GM18858 (cell line): ENCODE measurements at regions not wholly inside any gene's neighbourhood (a gene's known extent, or its start where the extent isn't known, plus 50 kb on each side); places are given as distances from the start of the nearest gene placed in this dataset.

Source experiments
- ATAC-seq: cut with Tn5 transposase; IDR thresholded peaks from one replicate; pipeline ENCODE4 v1.9.1; 2021; ENCODE audit not compliant: unreplicated experiment

GRCh38 chr18:53756610-53756972 is 467.9 kb downstream of the MBD2 start:
- ATAC-seq = no peak

DNA sequence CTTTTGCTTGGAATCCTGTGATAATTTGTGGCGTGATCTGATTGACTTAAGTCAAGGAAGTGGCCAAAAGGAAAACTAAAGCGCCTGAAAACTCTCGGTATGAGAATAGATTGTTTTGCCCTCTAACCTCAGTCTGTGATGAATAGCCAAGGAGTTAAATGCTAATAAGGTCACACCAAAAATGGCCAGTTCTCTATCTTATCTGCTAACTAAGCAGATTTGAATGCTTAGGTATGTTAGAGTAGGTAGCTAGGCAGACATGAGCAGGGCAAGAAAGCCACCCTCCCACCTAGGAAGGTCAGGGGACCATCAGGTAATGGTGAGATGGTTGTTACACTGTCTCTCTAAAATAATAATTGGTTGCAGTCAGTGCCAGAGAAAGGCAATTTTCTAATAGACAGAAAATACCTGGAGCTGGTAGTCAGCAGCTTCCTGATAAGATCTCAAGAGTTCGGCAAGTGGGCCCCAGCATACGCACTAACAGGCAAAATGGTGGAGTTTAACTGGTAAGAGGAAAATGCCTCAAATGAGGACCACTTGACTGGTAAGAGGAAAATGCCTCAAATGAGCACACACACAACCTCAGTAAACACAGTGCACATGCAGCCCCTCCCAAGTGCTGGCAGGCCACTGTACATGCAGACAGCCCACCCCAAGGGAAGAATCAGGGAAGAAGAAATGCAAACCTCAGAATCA is 468.4 kb downstream of the MBD2 start:
- ATAC-seq = no peak

- ATAC-seq = no peak
These were observed 470.3 kb downstream of the MBD2 start for GRCh38 chr18:53754154-53754553.

- ATAC-seq = no peak
These were observed 470.9 kb downstream of the MBD2 start for GRCh38 chr18:53753601-53754000.

- ATAC-seq = no peak
These were observed 471.6 kb downstream of the MBD2 start for GRCh38 chr18:53752781-53753367.

GRCh38 chr18:53749766-53750165 is 474.7 kb downstream of the MBD2 start:
- no peak for ATAC-seq

- ATAC-seq = no peak
These were observed 476.8 kb downstream of the MBD2 start for GRCh38 chr18:53747663-53748160.

GRCh38 chr18:53747210-53747609 is 477.3 kb downstream of the MBD2 start:
- no peak for ATAC-seq

GRCh38 chr18:53745986-53746385 is 478.5 kb downstream of the MBD2 start:
- ATAC-seq = no peak

DNA sequence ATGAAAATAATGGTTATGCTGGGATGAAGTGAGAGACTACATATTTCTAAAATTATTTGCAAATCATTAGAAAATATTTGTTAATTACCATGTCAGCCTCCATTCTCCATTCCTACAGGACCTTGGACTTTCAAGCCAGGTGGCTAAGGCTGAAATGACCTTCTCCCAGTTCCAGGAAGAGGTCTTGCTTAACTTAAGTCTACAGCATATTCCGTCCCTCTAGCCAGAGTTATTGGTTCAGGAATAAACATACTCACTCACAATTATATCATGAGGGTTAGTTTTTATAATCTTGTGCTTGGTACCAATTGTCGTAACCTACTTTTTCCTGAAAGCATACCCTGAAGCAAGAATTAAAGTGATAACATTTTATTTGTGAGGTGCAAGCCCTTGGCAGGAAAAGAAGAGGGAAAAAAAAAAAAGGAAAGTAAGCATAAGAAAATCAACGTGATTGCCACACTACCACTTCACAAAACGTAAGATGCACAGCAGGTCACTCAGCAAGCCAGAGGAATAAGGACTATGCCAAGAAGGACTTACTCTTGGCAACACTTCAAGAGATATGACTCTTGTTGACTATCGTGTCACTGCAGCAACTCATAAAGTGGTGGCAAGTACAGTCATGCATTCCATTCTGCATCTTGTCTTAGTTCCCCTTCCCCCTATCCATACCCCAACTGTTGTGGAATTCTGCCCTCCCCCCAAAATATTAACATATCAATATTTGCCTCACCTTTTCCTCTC is 479.1 kb downstream of the MBD2 start:
- ATAC-seq = no peak

DNA sequence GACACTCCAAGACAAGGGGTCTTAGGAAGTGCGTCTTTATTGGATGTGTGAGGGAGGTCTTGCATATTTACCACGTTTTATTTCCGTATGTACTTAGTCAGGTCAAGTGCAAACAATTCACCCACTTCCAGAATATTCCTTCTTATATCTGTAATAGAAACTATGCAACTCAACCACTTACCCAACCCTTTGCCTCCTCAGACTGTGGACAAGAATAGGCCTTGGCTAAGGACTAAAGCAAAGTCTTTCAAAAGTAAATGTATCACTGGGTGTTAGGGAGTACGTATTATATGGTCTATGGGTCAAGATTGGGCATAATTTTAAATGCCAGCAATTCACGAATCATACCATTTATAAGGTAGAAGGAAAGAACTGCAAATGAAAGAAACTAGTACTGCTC is 484.8 kb downstream of the MBD2 start:
- ATAC-seq = no peak

DNA sequence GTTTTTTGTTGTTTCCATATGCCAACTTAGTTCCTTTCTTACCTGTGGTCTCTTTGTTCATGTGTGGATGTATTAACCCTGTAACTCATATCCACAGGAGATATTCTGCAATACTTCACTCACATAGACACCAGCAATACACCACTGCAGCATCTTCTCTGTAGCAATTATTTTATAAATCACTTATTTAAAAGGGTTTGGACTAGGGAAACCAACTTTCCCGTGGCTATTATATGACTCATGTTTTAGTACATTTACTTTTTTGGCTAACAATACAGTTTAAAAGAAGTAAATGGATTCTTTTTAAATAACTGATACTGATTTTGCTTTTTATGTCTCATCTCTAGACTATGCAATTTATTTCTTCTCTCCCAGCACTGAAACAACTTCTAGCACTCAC is 488.9 kb downstream of the MBD2 start:
- ATAC-seq = no peak

GRCh38 chr18:53715243-53715853 is 509.1 kb downstream of the MBD2 start:
- ATAC-seq = no peak

- ATAC-seq = no peak
These were observed 514.4 kb downstream of the MBD2 start for GRCh38 chr18:53710080-53710479.

DNA sequence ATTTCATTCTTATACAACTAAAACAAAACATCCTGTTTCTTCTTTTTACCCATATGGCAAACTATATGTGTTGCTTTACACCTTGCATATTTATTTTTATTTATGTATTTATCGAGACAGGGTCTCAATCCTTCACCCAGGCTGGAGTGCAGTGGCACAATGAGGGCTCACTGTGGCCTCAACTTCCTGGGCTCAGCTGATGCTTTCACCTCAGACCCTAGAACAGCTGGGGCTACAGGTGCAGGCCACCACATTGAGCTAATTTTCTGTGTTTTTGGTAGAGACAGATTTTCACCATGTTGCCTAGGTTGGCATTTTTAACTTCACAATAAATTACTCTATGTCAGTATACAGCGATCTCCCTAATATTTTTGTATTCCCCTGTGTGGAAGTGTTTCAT is 522.0 kb downstream of the MBD2 start:
- ATAC-seq = no peak

DNA sequence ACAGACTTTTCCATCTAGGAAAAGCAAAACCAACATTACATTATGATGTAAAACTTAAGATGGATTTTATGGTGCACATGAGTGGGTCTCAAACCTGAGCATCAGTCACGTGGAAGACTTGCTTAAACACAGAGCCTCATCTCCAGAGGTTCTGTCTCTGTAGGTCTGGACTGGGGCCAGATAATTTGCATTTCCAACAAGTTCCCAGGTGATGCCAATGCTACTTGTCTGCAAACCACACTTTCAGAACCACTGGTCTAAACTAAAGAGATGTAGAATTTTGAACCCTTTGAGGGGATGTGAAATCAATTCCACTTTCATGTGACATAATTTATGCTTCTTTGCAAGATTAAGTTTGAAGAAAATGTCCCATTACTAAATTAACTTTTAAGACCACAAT is 522.8 kb downstream of the MBD2 start:
- no peak for ATAC-seq

DNA sequence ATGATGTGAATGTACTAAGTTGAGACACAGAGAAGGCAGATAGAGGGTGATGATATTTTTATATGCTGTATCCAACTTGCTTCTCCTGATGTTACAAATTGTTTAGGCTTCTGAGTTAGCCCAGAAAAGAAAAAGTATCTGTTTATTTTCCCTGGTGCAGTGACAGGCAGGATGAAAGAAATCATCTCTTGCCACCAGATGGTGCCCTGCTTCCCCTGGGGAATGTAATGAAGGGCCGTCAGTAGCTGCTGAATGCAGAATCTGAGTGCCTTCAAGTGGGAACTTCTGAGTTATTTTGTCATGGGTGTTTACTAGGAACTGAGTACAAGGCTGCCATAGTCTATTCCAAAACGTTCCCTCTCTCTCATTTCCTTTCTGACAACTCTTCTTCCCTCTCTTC is 525.6 kb downstream of the MBD2 start:
- no peak for ATAC-seq

DNA sequence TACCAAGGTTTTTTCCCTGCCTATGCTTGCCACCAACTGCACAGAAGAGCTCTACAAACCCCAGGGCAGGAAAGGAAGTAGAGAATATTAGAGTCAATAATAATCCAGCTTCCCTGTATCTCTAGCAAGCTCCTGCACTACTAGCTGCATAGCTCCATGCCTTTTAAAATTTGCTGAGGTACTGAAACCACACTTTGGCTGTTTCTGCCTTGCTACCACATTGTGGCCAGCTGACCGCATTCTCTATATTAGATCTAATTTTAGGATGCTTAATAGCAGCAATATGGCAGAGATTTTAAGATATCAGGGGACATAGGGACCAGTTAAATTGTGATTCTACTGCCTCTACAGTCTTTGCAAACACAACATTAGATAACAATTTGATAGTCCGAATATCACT is 534.6 kb downstream of the MBD2 start:
- no peak for ATAC-seq

DNA sequence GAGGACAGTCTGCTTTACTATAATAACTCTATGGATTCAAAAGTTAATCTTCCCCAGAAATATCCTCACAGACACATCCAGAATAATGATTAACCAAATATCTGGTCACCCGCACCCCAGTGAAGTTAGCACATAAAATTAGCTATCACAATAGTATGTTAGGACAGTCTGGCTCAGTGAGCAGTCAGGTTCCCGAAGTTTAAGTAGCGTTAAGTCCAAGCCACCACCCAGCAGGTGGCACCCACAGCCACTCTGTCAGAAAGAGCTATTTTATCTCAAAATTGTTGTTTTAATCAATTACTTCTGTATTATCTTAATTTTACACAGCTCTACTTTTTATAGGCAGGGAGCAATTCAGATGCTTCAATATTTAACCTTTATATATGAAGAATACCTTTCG is 537.5 kb downstream of the MBD2 start:
- ATAC-seq = no peak

DNA sequence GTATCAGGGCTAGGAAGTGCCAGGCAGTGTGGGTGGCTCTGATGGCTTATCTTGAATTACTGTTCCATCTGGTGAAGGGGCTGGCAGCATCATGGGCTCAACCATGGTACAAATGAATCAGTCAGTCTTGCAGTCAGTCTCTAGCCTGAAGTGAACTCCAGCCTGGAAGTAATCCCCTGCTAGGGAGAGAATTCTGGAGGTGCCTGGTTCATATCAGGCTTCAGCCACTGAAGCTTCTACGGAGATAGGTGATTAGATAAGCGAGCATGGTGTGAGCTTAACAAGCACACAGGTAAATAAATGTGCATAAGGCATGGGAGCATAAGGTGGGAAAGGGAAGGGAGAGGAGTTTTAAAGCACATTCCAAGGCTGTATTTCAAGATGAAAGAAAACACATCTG is 541.7 kb downstream of the MBD2 start:
- no peak for ATAC-seq

GRCh38 chr18:53677480-53677879 is 547.0 kb downstream of the MBD2 start:
- ATAC-seq = no peak

DNA sequence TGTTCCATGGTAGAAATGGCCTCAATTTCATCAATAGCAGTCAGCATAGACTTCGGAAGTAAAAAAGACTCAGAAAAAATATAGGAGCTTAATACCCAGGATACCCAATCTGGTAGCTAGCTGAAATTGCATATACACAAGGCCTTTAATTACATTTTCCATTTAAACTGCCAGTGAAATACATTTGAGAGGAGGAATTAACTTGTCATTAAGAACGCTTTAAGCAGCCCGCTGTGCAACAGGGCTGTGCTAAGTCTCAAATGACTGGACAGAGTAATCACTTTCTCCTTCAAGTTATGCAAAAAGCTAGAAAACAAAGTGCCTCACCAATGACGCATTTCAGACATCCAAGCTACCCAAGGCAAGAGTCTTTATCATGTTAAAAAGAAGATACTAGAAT is 558.8 kb downstream of the MBD2 start:
- ATAC-seq = no peak
